ENCODE measurements at regions not wholly inside any gene's neighbourhood (a gene's known extent, or its start where the extent isn't known, plus 50 kb on each side); places are given as distances from the start of the nearest gene placed in this dataset.
A peak's percentile ranks its signal among the peaks of the same experiment; 100 is the strongest.

DNA sequence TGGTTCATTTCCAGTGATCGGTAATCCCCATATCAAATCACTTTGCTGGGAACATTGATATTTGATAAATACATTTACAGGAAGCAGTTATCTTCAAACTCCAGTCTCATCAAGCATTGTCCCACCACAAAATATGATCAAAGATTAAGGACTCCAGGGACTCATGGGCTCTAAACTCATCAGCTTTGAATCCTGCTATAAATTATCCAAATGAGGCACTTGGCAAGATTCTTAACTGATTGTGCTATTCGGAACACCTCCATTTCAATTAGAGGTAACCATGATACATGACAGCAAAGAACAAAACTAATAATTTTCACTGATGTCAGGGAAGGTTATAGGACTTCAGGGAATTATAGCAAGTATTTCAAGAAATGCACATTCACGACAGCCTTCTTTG is 1088.1 kb upstream of the PIK3C3 start:
- DNase-seq (ENCODE audit: low read depth in 4 of 4, low spot score in 3 of 4), result no peak

GRCh38 chr18:40866013-40866645 is 1088.9 kb upstream of the PIK3C3 start:
- no peak for DNase-seq (ENCODE audit: low read depth in 4 of 4, low spot score in 3 of 4)

DNA sequence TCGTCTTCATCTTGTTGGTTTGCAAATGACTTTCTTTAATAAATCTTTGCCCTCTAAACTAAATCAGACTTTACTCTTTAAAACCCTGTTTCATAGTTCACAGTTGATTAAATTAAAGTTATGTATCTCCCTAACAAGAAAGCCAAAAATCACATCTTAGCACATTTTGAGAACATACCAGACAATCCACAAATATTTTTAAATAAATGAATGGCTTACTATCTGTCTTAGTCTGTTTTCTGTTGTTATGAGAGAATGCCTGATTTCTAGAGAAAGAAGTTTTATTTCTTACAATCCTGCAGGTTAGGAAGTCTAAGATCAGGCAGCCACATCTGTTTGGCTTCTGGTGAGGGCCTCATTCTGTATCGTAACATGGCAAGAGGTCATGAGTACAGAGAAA is 1090.2 kb upstream of the PIK3C3 start:
- no peak for DNase-seq (ENCODE audit: low read depth in 4 of 4, low spot score in 3 of 4)

GRCh38 chr18:40863801-40864200 is 1091.2 kb upstream of the PIK3C3 start:
- DNase-seq (ENCODE audit: low read depth in 4 of 4, low spot score in 3 of 4), result no peak

DNA sequence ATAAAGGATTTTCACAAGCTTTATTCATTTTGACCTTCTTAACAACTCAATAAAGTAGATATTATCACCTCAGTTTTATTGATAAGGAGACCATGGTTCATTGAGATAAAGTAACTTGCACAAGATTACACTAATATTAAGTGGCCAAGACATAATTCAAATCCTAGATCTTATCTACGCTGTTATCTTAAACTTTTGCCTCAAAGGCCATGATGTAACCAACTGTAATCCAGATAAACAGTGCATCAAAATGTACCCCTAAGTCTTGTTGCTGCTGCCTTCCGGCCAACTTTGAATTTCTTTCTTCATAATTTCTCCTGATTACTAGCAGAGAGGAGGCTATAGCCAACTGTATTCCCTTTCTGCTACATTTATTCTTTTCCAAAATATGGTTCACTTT is 1094.8 kb upstream of the PIK3C3 start:
- no peak for DNase-seq (ENCODE audit: low read depth in 4 of 4, low spot score in 3 of 4)

DNA sequence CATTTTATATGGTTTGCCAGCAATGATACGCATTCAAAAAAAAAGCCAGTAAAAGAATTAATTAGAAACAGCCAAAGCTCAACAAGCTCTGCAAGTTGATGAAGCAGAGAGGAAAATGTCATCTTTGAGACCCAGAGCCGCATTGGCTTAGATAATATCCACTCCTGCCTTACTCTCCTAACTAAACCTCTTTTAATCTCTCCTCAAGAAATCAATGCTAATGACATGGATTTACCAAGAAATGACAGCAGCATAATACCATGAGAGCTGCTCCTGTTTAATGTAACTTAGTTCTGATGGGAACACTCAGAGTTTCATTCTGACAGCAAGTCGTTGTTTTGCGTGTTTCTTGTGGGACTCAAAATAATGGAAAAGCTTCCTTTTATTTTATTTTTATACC is 1099.4 kb upstream of the PIK3C3 start:
- DNase-seq (ENCODE audit: low read depth in 4 of 4, low spot score in 3 of 4), result no peak

DNA sequence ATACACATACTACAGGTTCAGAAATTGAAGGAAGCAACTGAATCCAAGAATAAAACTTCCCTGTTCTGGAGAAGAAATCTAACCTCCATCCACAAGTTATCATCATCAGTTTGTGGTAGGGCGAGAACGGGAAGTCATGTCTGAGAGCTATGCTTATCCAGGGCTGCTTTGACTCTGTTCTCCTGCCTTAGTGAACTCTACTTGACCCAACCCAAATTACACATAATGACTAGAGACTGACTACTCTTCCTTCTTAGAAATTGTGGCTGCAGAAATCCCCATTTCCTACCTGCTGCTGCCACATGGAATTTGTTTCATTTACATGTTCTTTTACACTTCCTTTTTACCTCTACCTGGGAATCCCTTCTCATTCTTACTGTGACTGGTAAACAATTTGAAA is 1102.6 kb upstream of the PIK3C3 start:
- no peak for DNase-seq (ENCODE audit: low read depth in 4 of 4, low spot score in 3 of 4)

GRCh38 chr18:40851014-40851429 is 1104.0 kb upstream of the PIK3C3 start:
- peak; percentile 7 to 28 (median 22) for DNase-seq (ENCODE audit: low read depth in 4 of 4, low spot score in 3 of 4)

GRCh38 chr18:40849886-40850285 is 1105.1 kb upstream of the PIK3C3 start:
- no peak for DNase-seq (ENCODE audit: low read depth in 4 of 4, low spot score in 3 of 4)

DNA sequence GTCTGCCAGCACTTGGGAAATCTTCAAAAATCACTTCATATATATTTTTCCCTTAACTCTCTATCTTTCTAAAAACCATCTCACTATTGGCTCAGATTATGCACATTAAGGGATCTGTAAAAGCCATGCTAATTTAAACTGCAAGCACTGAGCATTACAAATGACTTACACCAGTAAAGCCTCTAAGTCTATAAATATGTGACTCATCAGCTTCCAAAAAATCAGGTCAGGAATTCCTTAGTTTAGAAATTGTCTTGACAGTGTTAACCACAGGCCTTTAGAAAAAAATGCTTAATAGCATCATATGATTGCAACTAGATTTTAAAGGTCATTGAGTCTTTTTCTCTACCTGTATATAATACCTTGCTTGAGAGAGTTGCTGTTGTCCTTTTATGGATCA is 1113.6 kb upstream of the PIK3C3 start:
- DNase-seq (ENCODE audit: low read depth in 4 of 4, low spot score in 3 of 4), result no peak

DNA sequence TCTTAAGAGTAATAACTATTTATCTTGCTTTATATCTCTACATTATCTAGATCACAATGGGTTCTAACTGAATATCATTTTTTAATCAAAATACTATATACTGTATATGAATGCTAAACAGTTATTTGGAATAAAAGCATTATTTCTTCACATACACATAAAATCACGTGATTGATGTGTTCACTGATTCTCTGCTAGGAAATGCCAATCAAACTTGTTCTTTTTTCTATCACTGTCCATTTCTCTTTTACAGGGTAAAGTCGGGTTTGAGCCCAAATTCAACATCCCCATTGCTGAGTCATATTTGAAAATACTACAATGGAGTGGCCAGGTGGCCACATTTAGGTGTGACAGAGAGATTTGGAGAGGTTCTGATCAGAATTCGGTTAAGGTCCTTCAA is 1114.0 kb upstream of the PIK3C3 start:
- DNase-seq (ENCODE audit: low read depth in 4 of 4, low spot score in 3 of 4), result no peak

- DNase-seq (ENCODE audit: low read depth in 4 of 4, low spot score in 3 of 4), result no peak
Observed at GRCh38 chr18:40832362-40832761, 1122.7 kb upstream of the PIK3C3 start.

GRCh38 chr18:40824291-40824690 is 1130.7 kb upstream of the PIK3C3 start:
- no peak for DNase-seq (ENCODE audit: low read depth in 4 of 4, low spot score in 3 of 4)

GRCh38 chr18:40821596-40822243 is 1133.3 kb upstream of the PIK3C3 start:
- no peak for DNase-seq (ENCODE audit: low read depth in 4 of 4, low spot score in 3 of 4)

GRCh38 chr18:40812981-40813515 is 1142.0 kb upstream of the PIK3C3 start:
- DNase-seq (ENCODE audit: low read depth in 4 of 4, low spot score in 3 of 4), result no peak

DNA sequence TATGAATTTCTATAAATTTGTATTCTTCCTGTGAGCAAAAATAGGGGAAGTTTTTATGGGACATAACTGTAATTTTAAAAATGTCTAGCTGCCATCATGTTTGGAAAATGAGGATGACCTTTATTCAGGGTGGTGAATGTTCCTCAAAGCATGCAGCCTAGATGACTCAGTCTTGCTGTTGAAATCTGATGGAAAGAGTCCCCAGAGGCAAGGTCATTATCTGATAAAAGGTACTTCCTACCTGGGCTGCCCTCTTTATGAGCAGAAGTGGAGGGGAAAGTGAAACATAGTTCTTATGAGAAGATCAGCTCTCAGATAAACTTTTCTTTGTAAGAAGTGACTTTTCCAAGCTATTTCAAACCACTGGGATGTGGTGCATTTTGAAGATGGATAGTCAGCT is 1144.7 kb upstream of the PIK3C3 start:
- DNase-seq (ENCODE audit: low read depth in 4 of 4, low spot score in 3 of 4), result no peak

- no peak for DNase-seq (ENCODE audit: low read depth in 4 of 4, low spot score in 3 of 4)
Observed at GRCh38 chr18:40789286-40789685, 1165.7 kb upstream of the PIK3C3 start.

- no peak for DNase-seq (ENCODE audit: low read depth in 4 of 4, low spot score in 3 of 4)
Observed at GRCh38 chr18:40782453-40783130, 1172.4 kb upstream of the PIK3C3 start.

DNA sequence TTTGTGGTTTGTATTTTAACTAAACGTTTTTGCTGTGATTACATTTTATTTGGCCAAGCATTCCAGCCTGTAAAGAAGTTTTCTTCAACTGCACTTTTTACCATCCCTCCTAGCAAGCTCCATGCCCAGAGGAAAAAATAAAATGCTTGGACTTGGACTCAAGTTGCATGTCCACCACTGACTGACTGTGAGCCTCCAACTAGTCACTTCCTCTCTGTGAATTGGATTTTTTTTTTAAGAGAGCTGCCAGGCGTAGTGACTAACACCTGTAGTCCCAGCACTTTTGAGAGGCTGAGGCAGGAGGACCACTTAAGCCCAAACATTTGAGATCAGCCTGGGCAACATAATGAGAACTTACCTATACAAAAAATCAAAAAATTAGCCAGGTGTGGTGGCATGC is 1185.2 kb upstream of the PIK3C3 start:
- DNase-seq (ENCODE audit: low read depth in 4 of 4, low spot score in 3 of 4), result no peak

DNA sequence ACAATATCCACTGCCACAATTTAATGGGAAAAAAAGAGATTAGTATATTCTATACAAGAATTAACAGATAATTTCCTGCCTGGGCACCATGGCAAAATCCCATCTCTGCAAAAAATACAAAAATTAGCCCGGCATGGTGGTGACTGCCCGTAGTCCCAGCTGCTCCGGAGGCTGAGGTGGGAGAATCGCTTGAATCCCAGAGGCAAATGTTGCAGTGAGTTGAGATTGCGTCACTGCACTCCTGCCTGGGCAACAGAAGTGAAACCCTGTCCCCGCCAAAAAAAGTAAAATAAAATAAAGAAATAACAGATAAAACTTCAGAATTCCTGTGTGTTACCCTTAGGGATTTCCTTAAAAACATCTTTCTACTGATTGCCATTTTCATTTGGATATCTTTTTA is 1194.8 kb upstream of the PIK3C3 start:
- no peak for DNase-seq (ENCODE audit: low read depth in 4 of 4, low spot score in 3 of 4)

- DNase-seq (ENCODE audit: low read depth in 4 of 4, low spot score in 3 of 4), result no peak
Observed at GRCh38 chr18:40754477-40754876, 1200.6 kb upstream of the PIK3C3 start.

- no peak for DNase-seq (ENCODE audit: low read depth in 4 of 4, low spot score in 3 of 4)
Observed at GRCh38 chr18:40752316-40752715, 1202.7 kb upstream of the PIK3C3 start.

All from right renal pelvis (tissue), 4 donors.